ENCODE measurements at regions not wholly inside any gene's neighbourhood (a gene's known extent, or its start where the extent isn't known, plus 50 kb on each side); places are given as distances from the start of the nearest gene placed in this dataset.

DNA sequence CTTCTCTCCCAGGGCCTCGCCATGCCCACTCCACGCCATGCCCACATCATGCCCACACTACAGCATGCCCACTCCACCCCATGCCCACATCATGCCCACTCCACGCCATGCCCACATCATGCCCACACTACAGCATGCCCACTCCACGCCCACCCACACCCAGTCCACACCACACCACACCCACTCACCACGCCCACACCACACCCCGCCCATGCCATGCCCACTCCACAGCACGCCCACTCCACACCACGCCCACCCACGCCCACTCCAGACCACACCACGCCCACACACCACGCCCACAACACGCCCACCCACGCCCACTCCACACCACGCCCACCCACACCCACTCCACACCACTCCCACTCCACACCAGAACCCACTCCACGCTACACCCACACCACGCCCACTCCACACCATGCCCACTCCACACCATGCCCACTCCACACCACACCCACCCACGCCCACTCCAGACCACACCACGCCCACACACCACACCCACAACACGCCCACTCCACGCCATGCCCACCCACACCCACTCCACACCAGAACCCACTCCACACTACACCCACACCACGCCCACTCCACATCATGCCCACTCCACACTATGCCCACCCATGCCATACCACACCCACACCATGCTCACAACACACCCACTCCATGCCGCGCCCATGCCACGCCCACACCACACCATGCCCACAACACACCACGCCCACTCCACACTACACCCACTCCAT, 88.6 kb downstream of the ERMARD start:
- Histone ChIP-seq H3K27me3 (ENCODE audit: control insufficient read depth, insufficient read depth, low read length) (no peaks in the 10 kb centered on the region), H3K4me1 (ENCODE audit: control insufficient read depth, insufficient read depth, low read length) (no peaks in the 10 kb centered on the region), H3K9me3 (ENCODE audit: control insufficient read depth, insufficient read depth, low read length) (no peaks in the 10 kb centered on the region), H3K4me3 (ENCODE audit: low read length) (no peak overlapping the region), H3K36me3 (ENCODE audit: control insufficient read depth, insufficient read depth, low read length) (no peaks in the 10 kb centered on the region), H3K27ac (ENCODE audit: low read length) (no peak overlapping the region)
- 88% methylated on average over 25 of the region's 25 CpGs for WGBS (ENCODE audit: insufficient coverage)
- Mint-ChIP-seq H3K36me3 (no peaks in the 10 kb centered on the region), H3K27ac (no peak overlapping the region), H3K27me3 (ENCODE audit: low read depth in 2 of 2) (peaks cover 28 to 54% of the 10 kb centered on the region in 2 donors), H3K9me3 (no peaks in the 10 kb centered on the region), H3K4me1 (peaks cover 0 to 4% of the 10 kb centered on the region in 2 donors), H3K4me3 (no peak overlapping the region)
- no peak for TF ChIP-seq CTCF (IDR thresholded peaks at IDR 0.05)
- intact Hi-C loops (cut with micrococcal nuclease) = no loop called here
- DNase-seq (no peak), ATAC-seq (peak in 1 of 3 donors; percentile 48)

GRCh38 chr6:169839493-169839892, 88.1 kb downstream of the ERMARD start:
- no peak for ATAC-seq
- Mint-ChIP-seq H3K4me3 (no peak overlapping the region), H3K9me3 (no peaks in the 10 kb centered on the region), H3K36me3 (no peaks in the 10 kb centered on the region), H3K27me3 (ENCODE audit: low read depth in 2 of 2) (peaks cover 26 to 55% of the 10 kb centered on the region in 2 donors), H3K27ac (no peak overlapping the region), H3K4me1 (peaks cover 2 to 5% of the 10 kb centered on the region in 2 donors)
- Histone ChIP-seq H3K36me3 (ENCODE audit: control insufficient read depth, insufficient read depth, low read length) (no peaks in the 10 kb centered on the region), H3K4me3 (ENCODE audit: low read length) (no peak overlapping the region), H3K27me3 (ENCODE audit: control insufficient read depth, insufficient read depth, low read length) (no peaks in the 10 kb centered on the region), H3K27ac (ENCODE audit: low read length) (no peak overlapping the region), H3K4me1 (ENCODE audit: control insufficient read depth, insufficient read depth, low read length) (no peaks in the 10 kb centered on the region), H3K9me3 (ENCODE audit: control insufficient read depth, insufficient read depth, low read length) (no peaks in the 10 kb centered on the region)
- intact Hi-C loops (cut with micrococcal nuclease) = no loop called here
- TF ChIP-seq CTCF (IDR thresholded peaks at IDR 0.05) = no peak
- WGBS (ENCODE audit: insufficient coverage) = 90% methylated on average over 10 of the region's 10 CpGs
- DNase-seq = no peak

DNA sequence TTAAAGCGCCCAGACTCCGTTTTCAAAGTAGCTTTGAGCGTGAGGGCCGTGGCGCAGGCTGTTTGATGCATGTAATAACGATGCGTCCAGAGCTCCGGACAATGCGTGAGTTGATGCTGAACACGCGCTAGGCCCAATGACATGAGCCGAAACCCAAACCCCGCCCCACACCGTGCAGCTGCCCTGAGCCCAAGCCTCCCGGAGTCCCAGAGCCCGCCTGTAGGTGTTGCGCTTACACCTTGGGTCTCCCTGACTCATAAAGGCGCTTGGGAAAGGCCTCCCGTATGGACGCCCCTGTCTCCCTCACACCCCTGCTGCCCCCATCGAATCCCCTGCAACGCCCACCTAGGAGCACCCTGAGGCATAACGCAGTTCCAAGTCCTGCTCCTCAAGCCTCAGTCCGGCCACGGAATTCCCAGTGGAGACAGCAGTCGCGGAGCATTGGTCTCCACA, 87.6 kb downstream of the ERMARD start:
- intact Hi-C loops (cut with micrococcal nuclease) = no loop called here
- 95% methylated on average over 27 of the region's 27 CpGs for WGBS (ENCODE audit: insufficient coverage)

More for the DNA sequence above, 87.6 kb downstream of the ERMARD start:
- H3K36me3 Mint-ChIP-seq = no peaks in the 10 kb centered on the region
- Histone ChIP-seq H3K4me3 (ENCODE audit: low read length) (no peak overlapping the region), H3K27me3 (ENCODE audit: control insufficient read depth, insufficient read depth, low read length) (no peaks in the 10 kb centered on the region), H3K4me1 (ENCODE audit: control insufficient read depth, insufficient read depth, low read length) (no peaks in the 10 kb centered on the region), H3K36me3 (ENCODE audit: control insufficient read depth, insufficient read depth, low read length) (no peaks in the 10 kb centered on the region), H3K9me3 (ENCODE audit: control insufficient read depth, insufficient read depth, low read length) (no peaks in the 10 kb centered on the region), H3K27ac (ENCODE audit: low read length) (no peak overlapping the region)
- peaks cover 6 to 9% of the 10 kb centered on the region in 2 donors for H3K4me1 Mint-ChIP-seq
- H3K9me3 Mint-ChIP-seq = no peaks in the 10 kb centered on the region
- no peak overlapping the region for H3K27ac Mint-ChIP-seq
- ATAC-seq (no peak), DNase-seq (no peak)
- peaks cover 26 to 55% of the 10 kb centered on the region in 2 donors for H3K27me3 Mint-ChIP-seq (ENCODE audit: low read depth in 2 of 2)
- H3K4me3 Mint-ChIP-seq = no peak overlapping the region
- no peak for TF ChIP-seq CTCF (IDR thresholded peaks at IDR 0.05)

All from natural killer cell (primary cell).